H1 (cell line): ENCODE measurements at regions not wholly inside any gene's neighbourhood (a gene's known extent, or its start where the extent isn't known, plus 50 kb on each side); places are given as distances from the start of the nearest gene placed in this dataset.

Source experiments
- NANOG ChIP-seq: IDR thresholded peaks from 2 replicates; pipeline ENCODE4 v1.6.1; 2011; ENCODE audit warnings: low read length, low read depth, mild to moderate bottlenecking, inconsistent platforms; ENCODE audit not compliant: insufficient read depth, poor library complexity, severe bottlenecking
- POLR2AphosphoS5 ChIP-seq: IDR thresholded peaks from 2 replicates; pipeline ENCODE4 v1.6.1; 2011; ENCODE audit warnings: low read depth, low read length
- RNF2 ChIP-seq: fragments of 200-900, 300-1000 bp; sonication (generic); IDR thresholded peaks from 2 replicates; pipeline ENCODE4 v1.7.1; 2016; ENCODE audit warnings: borderline replicate concordance, low read depth, mild to moderate bottlenecking, antibody characterized with exemption, low read length; ENCODE audit not compliant: poor library complexity, severe bottlenecking; ENCODE audit errors: missing control alignments
- TAF1 ChIP-seq: IDR thresholded peaks from 2 replicates; pipeline ENCODE4 v1.6.1; 2011; ENCODE audit warnings: mild to moderate bottlenecking, low read depth, low read length
- TF ChIP-seq, protein P1 (sequence below), 3 experiments: IDR thresholded peaks; 1 replicate in 2 of 3; 2 replicates in 1 of 3; pipeline versions ENCODE4 v1.5.1 to v1.6.1; 2011; ENCODE audit warnings: low read length in 3 of 3, mild to moderate bottlenecking in 3 of 3, inconsistent platforms in 2 of 3, low read depth in 1 of 3, moderate library complexity in 1 of 3; ENCODE audit not compliant: insufficient read depth in 1 of 3; ENCODE audit errors: control extremely low read depth in 1 of 3
- TF ChIP-seq, protein P2 (sequence below): IDR thresholded peaks from 2 replicates; pipeline ENCODE4 v1.6.1; 2011; ENCODE audit warnings: low read depth, mild to moderate bottlenecking, low read length; ENCODE audit not compliant: insufficient read depth

DNA sequence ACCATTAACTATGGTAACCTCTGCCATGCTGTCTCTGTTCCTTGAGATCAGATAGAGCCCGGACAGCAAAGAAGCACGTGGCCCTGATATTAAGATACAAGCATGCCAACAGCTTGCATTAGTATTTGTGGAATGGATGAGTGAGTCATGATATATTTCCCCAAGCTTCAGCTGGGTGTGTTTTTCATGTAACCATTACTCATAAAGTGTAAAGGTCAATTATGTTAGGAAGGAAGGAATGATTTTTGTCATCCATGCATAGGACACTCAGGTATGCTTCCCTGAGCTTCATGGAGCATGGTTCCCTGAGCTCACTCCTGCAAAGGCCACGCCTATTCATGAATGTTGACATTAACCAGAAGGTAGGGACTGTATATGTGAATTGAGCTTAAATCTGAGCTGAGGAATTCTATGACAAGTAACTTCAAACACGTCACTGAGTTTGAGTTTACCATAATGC, 74.6 kb downstream of the ARL4C start:
- TF ChIP-seq TAF1 (no peak), POLR2AphosphoS5 (no peak), NANOG (no peak), RNF2 (no peak)
- TF ChIP-seq, protein P1, sequence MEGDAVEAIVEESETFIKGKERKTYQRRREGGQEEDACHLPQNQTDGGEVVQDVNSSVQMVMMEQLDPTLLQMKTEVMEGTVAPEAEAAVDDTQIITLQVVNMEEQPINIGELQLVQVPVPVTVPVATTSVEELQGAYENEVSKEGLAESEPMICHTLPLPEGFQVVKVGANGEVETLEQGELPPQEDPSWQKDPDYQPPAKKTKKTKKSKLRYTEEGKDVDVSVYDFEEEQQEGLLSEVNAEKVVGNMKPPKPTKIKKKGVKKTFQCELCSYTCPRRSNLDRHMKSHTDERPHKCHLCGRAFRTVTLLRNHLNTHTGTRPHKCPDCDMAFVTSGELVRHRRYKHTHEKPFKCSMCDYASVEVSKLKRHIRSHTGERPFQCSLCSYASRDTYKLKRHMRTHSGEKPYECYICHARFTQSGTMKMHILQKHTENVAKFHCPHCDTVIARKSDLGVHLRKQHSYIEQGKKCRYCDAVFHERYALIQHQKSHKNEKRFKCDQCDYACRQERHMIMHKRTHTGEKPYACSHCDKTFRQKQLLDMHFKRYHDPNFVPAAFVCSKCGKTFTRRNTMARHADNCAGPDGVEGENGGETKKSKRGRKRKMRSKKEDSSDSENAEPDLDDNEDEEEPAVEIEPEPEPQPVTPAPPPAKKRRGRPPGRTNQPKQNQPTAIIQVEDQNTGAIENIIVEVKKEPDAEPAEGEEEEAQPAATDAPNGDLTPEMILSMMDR (IDR thresholded peaks at IDR 0.05; ENCODE audit: control extremely low read depth in 1 of 3, insufficient read depth in 1 of 3, low read depth in 1 of 3, low read length in 3 of 3): no peak
- TF ChIP-seq, protein P2, sequence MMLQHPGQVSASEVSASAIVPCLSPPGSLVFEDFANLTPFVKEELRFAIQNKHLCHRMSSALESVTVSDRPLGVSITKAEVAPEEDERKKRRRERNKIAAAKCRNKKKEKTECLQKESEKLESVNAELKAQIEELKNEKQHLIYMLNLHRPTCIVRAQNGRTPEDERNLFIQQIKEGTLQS: no peak
